GM12874 (cell line): ENCODE measurements at regions not wholly inside any gene's neighbourhood (a gene's known extent, or its start where the extent isn't known, plus 50 kb on each side); places are given as distances from the start of the nearest gene placed in this dataset.

Source experiments
- CTCF ChIP-seq: IDR thresholded peaks from 2 replicates; pipeline ENCODE4 v1.5.1; 2011; ENCODE audit warnings: low read depth, mild to moderate bottlenecking, control low read depth, low read length, moderate library complexity; ENCODE audit not compliant: insufficient read depth

- no peak for TF ChIP-seq CTCF
Observed at GRCh38 chr9:111176511-111176910, 138.2 kb upstream of the LPAR1 start.

GRCh38 chr9:111175350-111175749 lies 137.1 kb upstream of the LPAR1 start:
- no peak for TF ChIP-seq CTCF

GRCh38 chr9:111167341-111167740 lies 129.1 kb upstream of the LPAR1 start:
- TF ChIP-seq CTCF = no peak

GRCh38 chr9:111163716-111164389 lies 125.6 kb upstream of the LPAR1 start:
- no peak for TF ChIP-seq CTCF

GRCh38 chr9:111162026-111162425 lies 123.8 kb upstream of the LPAR1 start:
- TF ChIP-seq CTCF = no peak

GRCh38 chr9:111161015-111161415 lies 122.7 kb upstream of the LPAR1 start:
- TF ChIP-seq CTCF = no peak

- TF ChIP-seq CTCF = no peak
Observed at GRCh38 chr9:111158999-111159398, 120.7 kb upstream of the LPAR1 start.

- TF ChIP-seq CTCF = no peak
Observed at GRCh38 chr9:111158363-111158762, 120.1 kb upstream of the LPAR1 start.
